Keratinocyte (primary cell): ENCODE measurements at regions not wholly inside any gene's neighbourhood (a gene's known extent, or its start where the extent isn't known, plus 50 kb on each side); places are given as distances from the start of the nearest gene placed in this dataset.

ENCODE experiments used
- EZH2 ChIP-seq: IDR thresholded peaks from one replicate; pipeline ENCODE4 v1.6.1; 2012; ENCODE audit warnings: inconsistent platforms, mild to moderate bottlenecking, low read length, moderate library complexity
- TF ChIP-seq, protein P1 (sequence below), 3 experiments: IDR thresholded peaks in 1 of 3; conservative IDR thresholded peaks in 1 of 3; optimal IDR thresholded peaks in 1 of 3; 2 replicates in 2 of 3; 3 replicates in 1 of 3; pipeline versions ENCODE3 to v1.5.1; 2011; ENCODE audit warnings: low read length in 3 of 3, mild to moderate bottlenecking in 3 of 3, moderate library complexity in 2 of 3, control low read depth in 1 of 3, inconsistent platforms in 1 of 3; ENCODE audit not compliant: insufficient read depth in 2 of 3; ENCODE audit errors: extremely low read depth in 1 of 3

DNA sequence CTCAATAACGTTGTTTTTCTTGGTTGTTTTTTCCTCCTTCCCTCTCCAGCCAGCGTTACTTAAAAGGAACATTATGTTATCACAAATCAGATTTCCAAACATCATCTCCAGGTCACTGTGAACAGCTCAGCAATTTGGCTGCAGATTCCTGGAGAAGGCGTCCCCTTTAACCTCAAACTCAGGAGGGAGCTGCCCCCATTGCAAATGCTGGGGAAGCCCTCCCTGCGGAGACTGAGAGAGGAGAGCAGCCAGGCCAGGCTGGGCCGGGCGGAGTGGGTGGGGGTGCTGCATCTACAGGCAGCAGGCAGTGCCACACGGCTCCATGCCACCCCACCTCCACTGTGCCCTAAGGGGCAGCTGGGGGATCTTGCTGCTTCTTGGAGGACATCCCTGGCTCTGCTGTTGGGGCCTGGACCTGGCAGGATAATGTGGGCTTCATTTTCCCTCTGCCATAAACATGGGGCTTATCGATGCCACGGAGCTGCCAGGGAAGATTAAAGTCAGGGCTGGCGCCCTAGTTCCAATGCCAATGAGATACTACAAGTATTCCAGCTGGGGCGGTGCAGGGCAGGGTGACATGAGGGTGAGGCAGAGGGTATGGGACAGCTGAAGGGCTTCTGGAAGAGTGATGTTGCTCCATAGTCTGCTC lies 148.8 kb downstream of the PJA1 start:
- TF ChIP-seq, protein P1, sequence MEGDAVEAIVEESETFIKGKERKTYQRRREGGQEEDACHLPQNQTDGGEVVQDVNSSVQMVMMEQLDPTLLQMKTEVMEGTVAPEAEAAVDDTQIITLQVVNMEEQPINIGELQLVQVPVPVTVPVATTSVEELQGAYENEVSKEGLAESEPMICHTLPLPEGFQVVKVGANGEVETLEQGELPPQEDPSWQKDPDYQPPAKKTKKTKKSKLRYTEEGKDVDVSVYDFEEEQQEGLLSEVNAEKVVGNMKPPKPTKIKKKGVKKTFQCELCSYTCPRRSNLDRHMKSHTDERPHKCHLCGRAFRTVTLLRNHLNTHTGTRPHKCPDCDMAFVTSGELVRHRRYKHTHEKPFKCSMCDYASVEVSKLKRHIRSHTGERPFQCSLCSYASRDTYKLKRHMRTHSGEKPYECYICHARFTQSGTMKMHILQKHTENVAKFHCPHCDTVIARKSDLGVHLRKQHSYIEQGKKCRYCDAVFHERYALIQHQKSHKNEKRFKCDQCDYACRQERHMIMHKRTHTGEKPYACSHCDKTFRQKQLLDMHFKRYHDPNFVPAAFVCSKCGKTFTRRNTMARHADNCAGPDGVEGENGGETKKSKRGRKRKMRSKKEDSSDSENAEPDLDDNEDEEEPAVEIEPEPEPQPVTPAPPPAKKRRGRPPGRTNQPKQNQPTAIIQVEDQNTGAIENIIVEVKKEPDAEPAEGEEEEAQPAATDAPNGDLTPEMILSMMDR (optimal IDR thresholded peaks at IDR 0.05 in 1 of 3, IDR thresholded peaks at IDR 0.05 in 1 of 3, conservative IDR thresholded peaks at IDR 0.05 in 1 of 3; ENCODE audit: extremely low read depth in 1 of 3, insufficient read depth in 2 of 3, low read length in 3 of 3): no peak
- TF ChIP-seq EZH2: no peak
